NCI-H748 (cell line): ENCODE measurements at regions not wholly inside any gene's neighbourhood (a gene's known extent, or its start where the extent isn't known, plus 50 kb on each side); places are given as distances from the start of the nearest gene placed in this dataset.
"Not testable (repeated sequence)": the region's sequence is repeated elsewhere in the genome, so short reads cannot be mapped to it uniquely, and the experiment has no call there.

Experiments used
- DNase-seq: peaks from one replicate; lab custom pipeline; 2025; ENCODE audit not compliant: unreplicated experiment; lab: John Stamatoyannopoulos, UW

GRCh38 chr15:46892621-46893160 lies 824.6 kb upstream of the SEMA6D start:
- DNase-seq: no peak

GRCh38 chr15:46894644-46895043 lies 822.7 kb upstream of the SEMA6D start:
- DNase-seq: no peak

- no peak for DNase-seq
Measured at GRCh38 chr15:46897266-46897665, 820.0 kb upstream of the SEMA6D start.

GRCh38 chr15:46901001-46901400 lies 816.3 kb upstream of the SEMA6D start:
- no peak for DNase-seq

GRCh38 chr15:46917721-46918252 lies 799.5 kb upstream of the SEMA6D start:
- no peak for DNase-seq

GRCh38 chr15:46918462-46919140 lies 798.7 kb upstream of the SEMA6D start:
- DNase-seq: no peak

GRCh38 chr15:46921891-46922290 lies 795.4 kb upstream of the SEMA6D start:
- no peak for DNase-seq

- peak; percentile 1 for DNase-seq
Measured at GRCh38 chr15:46930426-46930825, 786.9 kb upstream of the SEMA6D start.

- no peak for DNase-seq
Measured at GRCh38 chr15:46933332-46933731, 784.0 kb upstream of the SEMA6D start.

- DNase-seq: no peak
Measured at GRCh38 chr15:46934851-46935250, 782.5 kb upstream of the SEMA6D start.

GRCh38 chr15:46938169-46938568 lies 779.1 kb upstream of the SEMA6D start:
- no peak for DNase-seq

- DNase-seq: no peak
Measured at GRCh38 chr15:46941241-46941640, 776.1 kb upstream of the SEMA6D start.

GRCh38 chr15:46946953-46947352 lies 770.4 kb upstream of the SEMA6D start:
- peak; percentile 82 for DNase-seq

- DNase-seq: no peak
Measured at GRCh38 chr15:46955576-46955975, 761.7 kb upstream of the SEMA6D start.

- DNase-seq: no peak
Measured at GRCh38 chr15:46956456-46956855, 760.8 kb upstream of the SEMA6D start.

- no peak for DNase-seq
Measured at GRCh38 chr15:46956881-46957280, 760.4 kb upstream of the SEMA6D start.

- DNase-seq: no peak
Measured at GRCh38 chr15:46960581-46960980, 756.7 kb upstream of the SEMA6D start.

- no peak for DNase-seq
Measured at GRCh38 chr15:46961795-46962194, 755.5 kb upstream of the SEMA6D start.

- not testable (repeated sequence) for DNase-seq
Measured at GRCh38 chr15:46988055-46988454, 729.2 kb upstream of the SEMA6D start.

GRCh38 chr15:46996359-46996758 lies 720.9 kb upstream of the SEMA6D start:
- DNase-seq: no peak

- DNase-seq: no peak
Measured at GRCh38 chr15:46997501-46997900, 719.8 kb upstream of the SEMA6D start.

- DNase-seq: no peak
Measured at GRCh38 chr15:47003568-47003967, 713.7 kb upstream of the SEMA6D start.

- DNase-seq: no peak
Measured at GRCh38 chr15:47013446-47013845, 703.9 kb upstream of the SEMA6D start.
